Stimulated activated CD4-positive, alpha-beta T cell treated with anti-CD3 and anti-CD28 coated beads, Interleukin-1b, Interleukin-23, amount 100 ng/mL, for 1 hour (primary cell): ENCODE measurements at regions not wholly inside any gene's neighbourhood (a gene's known extent, or its start where the extent isn't known, plus 50 kb on each side); places are given as distances from the start of the nearest gene placed in this dataset.
A peak's percentile ranks its signal among the peaks of the same experiment; 100 is the strongest.
"Not testable (repeated sequence)": the region's sequence is repeated elsewhere in the genome, so short reads cannot be mapped to it uniquely, and the experiment has no call there.

Experiments used
- DNase-seq, 2 donors: peaks; one replicate each; pipeline ENCODE4 v3.0.0-alpha.2; 2020; ENCODE audit warnings: low read depth in 2 of 2

- DNase-seq, result no peak
These were observed 87.9 kb upstream of the CNKSR3 start for GRCh38 chr6:154598399-154598798.

DNA sequence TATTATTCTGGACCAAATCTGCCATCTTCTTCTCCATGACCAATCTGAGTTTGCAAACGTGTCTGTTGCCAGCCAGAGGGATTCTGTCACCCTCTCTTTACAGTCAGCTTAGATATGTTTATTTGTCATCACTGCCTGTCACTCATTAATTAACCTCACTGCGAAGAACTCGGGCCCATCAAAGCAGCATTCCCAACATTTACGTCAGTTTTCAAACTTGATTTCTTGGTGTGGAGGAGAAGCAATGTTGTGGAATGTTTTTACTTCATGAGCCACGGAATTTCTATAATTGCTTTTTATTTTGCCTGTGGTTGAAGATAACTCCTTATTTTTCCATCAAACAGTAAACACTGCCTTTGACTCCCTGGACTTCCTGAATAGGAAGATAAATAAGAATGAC, 91.8 kb upstream of the CNKSR3 start:
- DNase-seq, result no peak

GRCh38 chr6:154602708-154603107, 92.2 kb upstream of the CNKSR3 start:
- no peak for DNase-seq

DNA sequence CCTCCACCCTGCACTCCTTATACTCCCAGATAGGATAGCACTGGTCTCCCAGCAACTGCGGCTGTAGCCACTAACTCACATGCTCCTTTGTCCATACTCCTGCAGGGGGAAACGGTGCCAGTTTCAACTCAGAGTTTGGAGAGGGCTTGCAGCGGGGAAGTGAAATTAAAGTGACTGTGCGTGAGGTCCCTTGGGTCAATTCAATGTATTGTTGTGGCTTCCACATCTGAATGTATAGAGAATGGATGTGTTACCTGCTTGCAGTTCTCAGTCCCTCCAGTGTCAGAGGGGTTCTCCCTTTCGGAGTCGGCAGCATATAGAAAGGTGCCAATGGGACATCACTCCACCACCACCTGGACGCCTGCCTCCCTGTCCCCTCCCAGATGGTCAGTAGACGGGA, 93.6 kb upstream of the CNKSR3 start:
- DNase-seq, result no peak

GRCh38 chr6:154605178-154605881, 94.8 kb upstream of the CNKSR3 start:
- no peak for DNase-seq

DNA sequence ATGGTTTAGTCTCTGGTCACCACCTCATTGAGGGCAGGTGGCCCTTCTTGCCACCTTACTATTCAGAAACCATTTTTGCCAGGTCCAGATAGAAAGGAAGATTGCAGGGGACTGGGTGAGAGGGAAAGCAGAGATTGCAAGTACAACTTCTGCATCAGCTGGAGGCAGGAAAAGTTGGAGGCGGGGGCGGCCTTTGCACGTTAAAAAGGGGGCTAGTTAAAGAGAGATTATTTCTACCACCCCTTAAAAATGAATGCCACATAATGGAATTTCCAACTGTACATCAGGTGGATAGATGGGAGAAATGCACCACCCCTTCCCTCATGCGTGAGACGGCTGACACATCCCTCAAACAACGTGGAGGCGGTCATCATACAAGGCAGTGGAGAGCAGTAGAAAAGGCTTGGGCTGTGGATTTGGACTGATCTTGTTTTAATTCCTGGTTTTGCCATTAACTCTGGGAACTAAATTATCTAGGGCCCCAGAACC, 95.4 kb upstream of the CNKSR3 start:
- DNase-seq, result no peak

DNA sequence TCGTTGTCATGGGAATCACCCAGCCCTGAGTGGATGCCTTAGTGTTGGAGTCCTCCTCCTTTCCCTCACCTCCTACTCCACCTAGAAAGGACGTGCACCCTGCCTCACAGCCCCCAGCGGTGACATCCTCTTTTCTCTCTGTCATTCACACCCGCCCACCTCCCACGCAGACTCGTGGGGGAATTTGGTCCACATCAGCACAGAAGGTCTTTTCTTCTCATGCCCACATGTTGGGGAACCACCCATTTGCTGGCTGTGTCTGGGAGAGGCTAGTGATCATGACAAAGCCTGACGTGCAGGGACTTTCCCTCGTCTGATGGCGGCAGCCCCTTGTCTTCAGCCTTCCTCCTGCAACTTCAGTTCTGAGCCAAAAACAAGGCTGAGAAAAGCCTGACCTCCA, 96.0 kb upstream of the CNKSR3 start:
- peak; percentile 1 to 64 for DNase-seq

- DNase-seq, result no peak
These were observed 96.4 kb upstream of the CNKSR3 start for GRCh38 chr6:154606860-154607259.

DNA sequence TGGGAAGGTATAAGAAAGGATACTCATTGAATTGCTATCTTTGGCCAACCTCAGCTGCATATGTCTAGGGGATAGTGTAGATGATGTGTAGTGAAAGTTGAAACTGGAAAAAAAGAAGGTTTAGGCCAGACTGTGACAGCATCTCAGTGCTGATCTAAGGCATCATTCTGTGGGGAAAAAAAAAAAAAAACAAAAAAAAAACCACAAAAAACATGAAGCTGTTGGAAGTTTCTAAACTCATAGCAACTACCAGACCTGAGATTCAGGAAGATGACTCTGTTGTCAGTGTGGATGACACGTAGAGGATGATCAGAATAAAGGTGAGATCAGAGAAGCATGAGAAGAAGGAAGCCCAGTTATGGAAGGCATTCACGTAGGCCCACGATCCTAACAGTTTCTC, 100.8 kb upstream of the CNKSR3 start:
- no peak for DNase-seq

DNA sequence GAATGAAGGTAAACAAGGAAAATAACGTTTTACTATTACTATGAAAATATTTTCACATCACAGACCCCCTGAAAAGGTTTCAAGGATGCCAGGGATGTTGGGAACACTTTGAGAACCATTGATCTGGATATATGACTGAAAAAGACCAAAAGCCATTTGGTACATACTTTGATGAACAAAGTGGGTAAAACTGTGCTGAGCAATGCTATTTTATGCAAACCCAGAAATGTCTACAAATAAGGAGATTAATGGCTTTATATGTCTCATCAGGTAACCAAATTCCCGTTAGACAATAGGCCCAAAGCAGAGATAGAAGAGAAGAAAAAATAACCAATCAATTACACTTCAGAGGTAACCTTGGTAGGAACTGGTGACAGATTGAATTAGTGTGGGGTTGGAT, 101.4 kb upstream of the CNKSR3 start:
- DNase-seq, result no peak

DNA sequence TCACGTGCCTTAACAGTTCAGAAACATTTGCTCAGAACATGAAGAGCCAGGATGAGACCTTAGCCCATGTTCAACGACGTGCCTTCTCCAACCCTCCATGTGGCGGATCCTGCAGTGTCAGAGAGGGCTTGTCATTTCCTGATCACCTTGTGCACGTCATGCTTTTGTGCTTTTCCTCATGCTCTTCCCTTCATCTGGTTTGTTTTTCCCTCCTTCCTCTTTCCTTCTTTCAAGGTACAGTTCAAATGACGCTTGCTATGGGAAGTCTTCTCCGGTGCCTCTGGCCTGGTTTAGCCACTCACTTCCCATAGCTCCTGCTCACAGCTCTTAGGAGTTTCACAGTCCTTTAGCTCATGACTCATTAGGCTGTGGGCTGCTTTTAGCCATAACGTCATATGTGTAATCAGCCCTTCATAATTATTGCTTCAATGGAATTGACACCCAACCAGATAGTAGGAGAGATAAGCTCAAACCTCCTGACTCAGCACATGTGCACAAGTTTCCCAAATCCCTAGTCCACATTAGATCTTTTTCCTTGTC, 102.7 kb upstream of the CNKSR3 start:
- DNase-seq, result no peak

DNA sequence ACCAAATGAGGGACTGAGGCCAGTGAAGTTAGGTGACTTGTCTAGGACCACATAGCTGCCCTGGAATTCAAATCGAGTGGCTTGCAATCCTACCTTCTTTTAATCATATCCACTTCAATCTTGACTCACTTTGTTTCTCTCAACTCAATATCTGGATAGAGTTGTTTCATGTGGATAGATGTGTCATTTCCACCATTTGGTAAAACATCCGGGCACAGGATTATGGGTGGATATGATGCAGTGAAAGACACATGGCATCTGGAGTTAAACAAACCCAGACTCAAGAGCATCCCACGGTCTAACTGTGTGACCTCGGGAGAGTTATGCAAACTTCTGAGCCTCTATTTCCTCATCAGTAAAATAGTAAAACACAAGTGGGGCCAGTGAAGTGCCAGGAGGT, 103.6 kb upstream of the CNKSR3 start:
- DNase-seq, result no peak

- no peak for DNase-seq
These were observed 104.2 kb upstream of the CNKSR3 start for GRCh38 chr6:154614641-154615040.

GRCh38 chr6:154615483-154616025, 105.1 kb upstream of the CNKSR3 start:
- DNase-seq, result no peak

GRCh38 chr6:154617175-154617574, 106.7 kb upstream of the CNKSR3 start:
- no peak for DNase-seq

- DNase-seq, result no peak
These were observed 108.7 kb upstream of the CNKSR3 start for GRCh38 chr6:154619146-154619545.

DNA sequence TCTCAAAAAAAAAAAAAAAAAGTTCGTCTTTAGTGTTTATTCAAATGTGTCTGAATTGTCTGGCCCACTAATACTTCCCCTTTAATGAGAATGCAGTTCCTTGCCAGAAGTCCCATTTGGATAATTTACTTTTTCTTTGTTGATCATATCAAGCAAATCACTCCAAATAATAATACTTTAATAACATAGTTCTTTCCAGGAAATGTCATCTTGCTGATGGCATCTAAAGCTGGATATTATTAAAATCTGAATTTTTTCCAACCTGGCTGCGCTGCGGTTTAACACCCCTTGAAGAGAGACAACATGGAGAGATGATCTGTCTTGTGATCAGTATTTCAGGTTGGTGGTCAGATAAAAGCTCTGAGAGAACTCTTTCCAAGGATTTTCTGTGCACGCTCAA, 111.2 kb upstream of the CNKSR3 start:
- no peak for DNase-seq

DNA sequence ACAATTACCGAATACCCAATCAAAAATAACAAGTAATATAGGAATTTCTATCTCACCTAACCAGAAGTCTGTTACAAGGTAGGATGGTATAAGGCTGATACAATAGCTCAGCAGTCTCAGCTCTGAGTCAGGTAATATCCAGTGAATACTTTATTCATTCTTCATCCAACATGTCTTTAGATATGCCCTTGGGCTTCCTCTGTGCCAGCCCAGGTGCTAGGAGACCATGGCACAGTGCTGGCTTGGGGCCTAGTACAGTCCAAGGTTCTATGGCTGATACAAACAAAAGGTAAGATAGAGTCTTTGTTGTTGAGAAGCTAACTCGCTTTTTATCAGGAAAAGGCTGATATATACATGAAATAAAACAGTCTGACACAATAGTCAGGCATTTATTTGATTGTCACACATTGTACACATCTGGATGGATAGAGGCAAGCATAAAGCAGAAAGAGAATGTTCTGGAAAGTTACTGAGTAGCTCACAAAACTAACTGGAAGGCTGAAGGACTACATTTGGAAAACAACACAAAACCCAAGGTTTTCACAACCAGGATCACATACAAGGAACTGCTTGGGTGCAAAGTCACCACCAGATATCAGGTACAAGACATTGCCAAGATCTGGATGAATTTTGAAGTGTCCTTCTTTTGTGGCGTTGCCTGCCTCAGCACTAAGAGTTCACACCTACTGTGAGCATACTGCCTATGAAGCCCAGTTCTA, 110.4 kb upstream of the SCAF8 start:
- DNase-seq, result no peak

GRCh38 chr6:154623391-154623790, 109.8 kb upstream of the SCAF8 start:
- no peak for DNase-seq

GRCh38 chr6:154624038-154624599, 109.1 kb upstream of the SCAF8 start:
- no peak for DNase-seq

DNA sequence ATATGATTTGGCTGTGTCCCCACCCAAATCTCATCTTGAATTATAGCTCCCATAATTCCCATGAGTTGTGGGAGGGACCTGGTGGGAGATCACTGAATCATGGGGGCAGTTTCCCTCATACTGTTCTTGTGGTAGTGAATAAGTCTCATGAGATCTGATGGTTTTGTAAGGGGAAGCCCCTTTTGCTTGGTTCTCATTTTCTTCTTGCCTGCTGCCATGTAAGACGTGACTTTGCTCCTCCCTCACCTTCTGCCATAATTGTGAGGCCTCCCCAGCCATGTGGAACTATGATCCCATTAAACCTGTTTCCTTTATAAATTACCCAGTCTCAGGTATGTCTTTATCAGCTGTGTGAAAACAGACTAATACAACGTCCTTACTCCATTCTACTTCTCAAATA, 108.5 kb upstream of the SCAF8 start:
- DNase-seq, result not testable (repeated sequence)

DNA sequence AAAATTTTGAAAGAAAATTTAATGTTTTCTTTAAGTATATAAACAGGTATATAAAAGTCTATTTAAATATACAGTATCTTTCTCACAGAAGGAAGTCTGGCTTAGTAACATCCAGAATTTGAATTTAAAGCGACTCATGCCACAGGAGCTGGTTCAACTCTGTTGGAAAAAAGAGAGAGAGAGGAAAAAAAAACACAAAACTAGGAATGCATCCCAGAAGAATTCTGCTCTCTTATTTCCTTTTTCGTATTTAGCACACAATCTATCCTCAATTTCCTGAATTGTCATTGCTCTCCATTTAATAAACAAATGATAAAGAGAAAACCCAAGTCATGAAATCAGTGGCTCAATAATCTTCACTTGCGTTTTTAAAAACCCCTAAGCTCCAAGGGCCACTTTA, 107.5 kb upstream of the SCAF8 start:
- DNase-seq, result no peak

GRCh38 chr6:154629127-154629526, 104.1 kb upstream of the SCAF8 start:
- DNase-seq, result no peak
